ENCODE measurements at regions not wholly inside any gene's neighbourhood (a gene's known extent, or its start where the extent isn't known, plus 50 kb on each side); places are given as distances from the start of the nearest gene placed in this dataset.

- Histone ChIP-seq H2AFZ (ENCODE audit: low read length) (no peak overlapping the region), H4K20me1 (ENCODE audit: insufficient read depth, low read length) (no peaks in the 10 kb centered on the region), H3K36me3 (replicated peaks in 1 of 2; ENCODE audit: control insufficient read depth in 1 of 2, insufficient read depth in 2 of 2, low read length in 2 of 2) (no peaks in the 10 kb centered on the region), H3K4me3 (replicated peaks in 1 of 3; ENCODE audit: insufficient read depth in 1 of 3, low read depth in 2 of 3, low read length in 3 of 3) (no peak overlapping the region), H3K79me2 (ENCODE audit: insufficient read depth, low read length) (no peaks in the 10 kb centered on the region), H3K27me3 (ENCODE audit: control insufficient read depth in 1 of 2, insufficient read depth in 2 of 2, low read length in 2 of 2) (no peaks in the 10 kb centered on the region), H3K4me1 (ENCODE audit: insufficient read depth, low read length) (no peaks in the 10 kb centered on the region), H3K4me2 (ENCODE audit: low read depth, low read length) (no peak overlapping the region), H3K9me3 (ENCODE audit: low read length) (no peaks in the 10 kb centered on the region), H3K27ac (ENCODE audit: extremely low read length, insufficient read depth, low read length) (no peak overlapping the region), H3K9ac (ENCODE audit: insufficient read depth, low read depth, low read length) (no peak overlapping the region)
- in situ Hi-C loops (cut with HindIII; ENCODE audit: extremely low pct_ligation_motif_present, low pct_unique_long_range_greater_than_20kb), result no loop called here
- no TSS peak for BruUV-seq (replicated peaks)
- POLR2A ChIA-PET, result no interaction called here
- FAIRE-seq (no peak), ATAC-seq (no peak), DNase-seq (ENCODE audit: low spot score) (no peak)
- WGBS (ENCODE audit: low lambda C conversion rate), result 0% methylated on average over 2 of the region's 2 CpGs
- intact Hi-C loops (cut with micrococcal nuclease; ENCODE audit: unreplicated experiment), result no loop called here
- CTCF ChIA-PET (ENCODE audit: low intra/inter-chr PET ratio, low total read pairs), result no interaction called here
- TF ChIP-seq ZNF3 (CRISPR knock-in tag; IDR thresholded peaks at IDR 0.05), result no peak
- no peak for TF ChIP-seq NONO (IDR thresholded peaks at IDR 0.05)
- TF ChIP-seq NONO (CRISPR knock-in tag; conservative IDR thresholded peaks at IDR 0.05), result no peak
- TF ChIP-seq ARNTL (CRISPR knock-in tag; IDR thresholded peaks at IDR 0.05), result no peak
- TF ChIP-seq ZUFSP (CRISPR knock-in tag; IDR thresholded peaks at IDR 0.05; ENCODE audit: borderline replicate concordance), result no peak
- TF ChIP-seq JUNB (CRISPR knock-in tag; IDR thresholded peaks at IDR 0.05; ENCODE audit: borderline replicate concordance), result no peak
- no peak for TF ChIP-seq THAP9 (CRISPR knock-in tag; IDR thresholded peaks at IDR 0.05; ENCODE audit: borderline replicate concordance)
- no peak for TF ChIP-seq CC2D1A (CRISPR knock-in tag; IDR thresholded peaks at IDR 0.05)
- no peak for TF ChIP-seq XBP1 (CRISPR knock-in tag; IDR thresholded peaks at IDR 0.05)
- no peak for TF ChIP-seq NAIF1 (CRISPR knock-in tag; IDR thresholded peaks at IDR 0.05; ENCODE audit: borderline replicate concordance)
- no peak for TF ChIP-seq HCFC1 (IDR thresholded peaks at IDR 0.05; ENCODE audit: low read depth, low read length)
- TF ChIP-seq ZNF281 (CRISPR knock-in tag; IDR thresholded peaks at IDR 0.05; ENCODE audit: borderline replicate concordance), result no peak
- TF ChIP-seq RBM22 (optimal IDR thresholded peaks at IDR 0.05; ENCODE audit: low read length), result no peak
- TF ChIP-seq CENPT (CRISPR knock-in tag; IDR thresholded peaks at IDR 0.05; ENCODE audit: low read depth), result no peak
- TF ChIP-seq ZNF75D (CRISPR knock-in tag; IDR thresholded peaks at IDR 0.05; ENCODE audit: borderline replicate concordance), result no peak
- no peak for TF ChIP-seq MXD3 (CRISPR knock-in tag; IDR thresholded peaks at IDR 0.05)
- no peak for TF ChIP-seq ZFP36L2 (CRISPR knock-in tag; IDR thresholded peaks at IDR 0.05)
- TF ChIP-seq HDAC6 (IDR thresholded peaks at IDR 0.05; ENCODE audit: low read depth, low read length), result no peak
These were observed 118.7 kb upstream of the LRIG3 start for GRCh38 chr12:59039005-59039404.

All from HepG2 (cell line).